ENCODE measurements at regions not wholly inside any gene's neighbourhood (a gene's known extent, or its start where the extent isn't known, plus 50 kb on each side); places are given as distances from the start of the nearest gene placed in this dataset.

- no peaks in the 10 kb centered on the region for H3K9me3 ChIP-seq (ENCODE audit: low read length)
- POLR2A ChIA-PET = no interaction called here
- no peaks in the 10 kb centered on the region; the same call in 1 of the 2 replicates for H4K20me1 ChIP-seq (ENCODE audit: insufficient read depth, low read length)
- 44% methylated on average over 2 of the region's 2 CpGs for WGBS (ENCODE audit: low lambda C conversion rate)
- H3K4me3 ChIP-seq (replicated peaks in 1 of 3; ENCODE audit: insufficient read depth in 1 of 3, low read depth in 2 of 3, low read length in 3 of 3) = no peak overlapping the region
- H3K36me3 ChIP-seq (replicated peaks in 1 of 2; ENCODE audit: control insufficient read depth in 1 of 2, insufficient read depth in 2 of 2, low read length in 2 of 2) = no peaks in the 10 kb centered on the region
- H3K4me2 ChIP-seq (ENCODE audit: low read depth, low read length) = no peak overlapping the region
- H3K27ac ChIP-seq (ENCODE audit: extremely low read length, insufficient read depth, low read length) = no peak overlapping the region
- in situ Hi-C loops (cut with HindIII; ENCODE audit: extremely low pct_ligation_motif_present, low pct_unique_long_range_greater_than_20kb) = loop anchor here (25.0 kb wide), 1 partner anchor 1552 kb away; no protein-coding TSS in a partner anchor
- no peak overlapping the region for H2AFZ ChIP-seq (ENCODE audit: low read length)
- no peak overlapping the region for H3K9ac ChIP-seq (ENCODE audit: insufficient read depth, low read depth, low read length)
- no peak for ATAC-seq
- no peaks in the 10 kb centered on the region for H3K27me3 ChIP-seq (ENCODE audit: control insufficient read depth in 1 of 2, insufficient read depth in 2 of 2, low read length in 2 of 2)
- CTCF ChIA-PET (ENCODE audit: low intra/inter-chr PET ratio, low total read pairs) = no interaction called here
- no TSS peak for BruUV-seq (replicated peaks)
- no peaks in the 10 kb centered on the region for H3K79me2 ChIP-seq (ENCODE audit: insufficient read depth, low read length)
- TF ChIP-seq ZNF552 (CRISPR knock-in tag; IDR thresholded peaks at IDR 0.05; ENCODE audit: borderline replicate concordance) (no peak), BRCA1 (CRISPR knock-in tag; IDR thresholded peaks at IDR 0.05) (no peak), ZNF558 (CRISPR knock-in tag; IDR thresholded peaks at IDR 0.05; ENCODE audit: borderline replicate concordance) (no peak), RBM22 (optimal IDR thresholded peaks at IDR 0.05; ENCODE audit: low read length) (no peak), GZF1 (CRISPR knock-in tag; IDR thresholded peaks at IDR 0.05) (no peak), TCF7L2 (IDR thresholded peaks at IDR 0.05; ENCODE audit: low read depth, low read length) (no peak), ZNF33A (CRISPR knock-in tag; IDR thresholded peaks at IDR 0.05; ENCODE audit: borderline replicate concordance) (no peak), ZBTB44 (CRISPR knock-in tag; IDR thresholded peaks at IDR 0.05) (no peak), NFE2 (CRISPR knock-in tag; IDR thresholded peaks at IDR 0.05) (no peak)
- intact Hi-C loops (cut with micrococcal nuclease; ENCODE audit: unreplicated experiment) = no loop called here
- DNase-seq (ENCODE audit: low spot score) = no peak
- H3K4me1 ChIP-seq (ENCODE audit: insufficient read depth, low read length) = 0 out of 2 replicates have a peak, but pooled peaks cover 6% of the 10 kb centered on the region
- no peak for FAIRE-seq
Observed at GRCh38 chr2:204335451-204336058, 209.7 kb upstream of the PARD3B start.
